ENCODE measurements at regions not wholly inside any gene's neighbourhood (a gene's known extent, or its start where the extent isn't known, plus 50 kb on each side); places are given as distances from the start of the nearest gene placed in this dataset.

- Histone ChIP-seq H3K9me3 (replicated peaks in 1 of 3) (no peaks in the 10 kb centered on the region), H3K27me3 (no peaks in the 10 kb centered on the region), H3K36me3 (replicated peaks in 1 of 2) (no peaks in the 10 kb centered on the region), H3K4me3 (no peak overlapping the region), H3K4me1 (replicated peaks in 1 of 2) (no peaks in the 10 kb centered on the region), H3K27ac (no peak overlapping the region)
- TF ChIP-seq, protein P1, sequence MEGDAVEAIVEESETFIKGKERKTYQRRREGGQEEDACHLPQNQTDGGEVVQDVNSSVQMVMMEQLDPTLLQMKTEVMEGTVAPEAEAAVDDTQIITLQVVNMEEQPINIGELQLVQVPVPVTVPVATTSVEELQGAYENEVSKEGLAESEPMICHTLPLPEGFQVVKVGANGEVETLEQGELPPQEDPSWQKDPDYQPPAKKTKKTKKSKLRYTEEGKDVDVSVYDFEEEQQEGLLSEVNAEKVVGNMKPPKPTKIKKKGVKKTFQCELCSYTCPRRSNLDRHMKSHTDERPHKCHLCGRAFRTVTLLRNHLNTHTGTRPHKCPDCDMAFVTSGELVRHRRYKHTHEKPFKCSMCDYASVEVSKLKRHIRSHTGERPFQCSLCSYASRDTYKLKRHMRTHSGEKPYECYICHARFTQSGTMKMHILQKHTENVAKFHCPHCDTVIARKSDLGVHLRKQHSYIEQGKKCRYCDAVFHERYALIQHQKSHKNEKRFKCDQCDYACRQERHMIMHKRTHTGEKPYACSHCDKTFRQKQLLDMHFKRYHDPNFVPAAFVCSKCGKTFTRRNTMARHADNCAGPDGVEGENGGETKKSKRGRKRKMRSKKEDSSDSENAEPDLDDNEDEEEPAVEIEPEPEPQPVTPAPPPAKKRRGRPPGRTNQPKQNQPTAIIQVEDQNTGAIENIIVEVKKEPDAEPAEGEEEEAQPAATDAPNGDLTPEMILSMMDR (IDR thresholded peaks at IDR 0.05) = no peak
- no peak for TF ChIP-seq POLR2A (IDR thresholded peaks at IDR 0.05)
- 77 to 86% (median 81%) methylated on average over 3 of the region's 3 CpGs for WGBS, 4 donors
- DNase-seq = no peak
- intact Hi-C loops (cut with DNase I) = no loop called here
These were observed 257.9 kb downstream of the MAN2A1 start for GRCh38 chr5:109947667-109948066.

- intact Hi-C loops (cut with DNase I) = no loop called here
These were observed 260.9 kb downstream of the MAN2A1 start for GRCh38 chr5:109950634-109951033.

GRCh38 chr5:109951348-109951747 is 261.6 kb downstream of the MAN2A1 start:
- H3K4me3 ChIP-seq = no peak overlapping the region
- intact Hi-C loops (cut with DNase I) = no loop called here
- no peak overlapping the region for H3K27ac ChIP-seq
- no peak for TF ChIP-seq POLR2A (IDR thresholded peaks at IDR 0.05)
- TF ChIP-seq, protein P1 (IDR thresholded peaks at IDR 0.05) = no peak
- no peaks in the 10 kb centered on the region for H3K27me3 ChIP-seq
- no peaks in the 10 kb centered on the region for H3K9me3 ChIP-seq (replicated peaks in 1 of 3)
- WGBS, 4 donors = 78 to 86% (median 83%) methylated on average over 3 of the region's 3 CpGs
- no peaks in the 10 kb centered on the region for H3K36me3 ChIP-seq (replicated peaks in 1 of 2)
- H3K4me1 ChIP-seq (replicated peaks in 1 of 2) = no peaks in the 10 kb centered on the region
- DNase-seq = no peak

More at GRCh38 chr5:109950634-109951033, 260.9 kb downstream of the MAN2A1 start:
- Histone ChIP-seq H3K9me3 (replicated peaks in 1 of 3) (no peaks in the 10 kb centered on the region), H3K36me3 (replicated peaks in 1 of 2) (no peaks in the 10 kb centered on the region), H3K27ac (no peak overlapping the region), H3K27me3 (no peaks in the 10 kb centered on the region), H3K4me1 (replicated peaks in 1 of 2) (no peaks in the 10 kb centered on the region), H3K4me3 (no peak overlapping the region)
- TF ChIP-seq, protein P1 (IDR thresholded peaks at IDR 0.05) = no peak
- TF ChIP-seq POLR2A (IDR thresholded peaks at IDR 0.05) = no peak
- no peak for DNase-seq

- no peaks in the 10 kb centered on the region for H3K9me3 ChIP-seq (replicated peaks in 1 of 3)
- DNase-seq = no peak
- no peak for TF ChIP-seq POLR2A (IDR thresholded peaks at IDR 0.05)
- TF ChIP-seq, protein P1 (IDR thresholded peaks at IDR 0.05) = no peak
- H3K27me3 ChIP-seq = no peaks in the 10 kb centered on the region
- no peaks in the 10 kb centered on the region for H3K36me3 ChIP-seq (replicated peaks in 1 of 2)
- H3K4me3 ChIP-seq = no peak overlapping the region
- intact Hi-C loops (cut with DNase I) = no loop called here
- no peaks in the 10 kb centered on the region for H3K4me1 ChIP-seq (replicated peaks in 1 of 2)
- no peak overlapping the region for H3K27ac ChIP-seq
- WGBS, 4 donors = 70 to 82% (median 78%) methylated on average over 5 of the region's 5 CpGs
These were observed 262.0 kb downstream of the MAN2A1 start for GRCh38 chr5:109951758-109952157.

All from adrenal gland (tissue), 9 donors.